Keratinocyte (primary cell): ENCODE measurements at regions not wholly inside any gene's neighbourhood (a gene's known extent, or its start where the extent isn't known, plus 50 kb on each side); places are given as distances from the start of the nearest gene placed in this dataset.

Source experiments
- DNase-seq: peaks from one replicate; pipeline ENCODE4 v3.0.0-alpha.2; 2011; ENCODE audit warnings: low read depth, missing footprints, low spot score
- FAIRE-seq: peaks from 2 replicates; lab custom pipeline; 2011; peaks lifted over from hg19 to GRCh38; lab: Jason Lieb, UNC
- H2AFZ ChIP-seq: 2 replicates; pipeline ENCODE4 v1.6.0; 2012; ENCODE audit warnings: low read length, control low read depth, inconsistent platforms; ENCODE audit not compliant: control insufficient read depth
- H3K27ac ChIP-seq: 2 replicates; pipeline ENCODE4 v1.5.1; 2011; ENCODE audit warnings: low read length; ENCODE audit not compliant: control insufficient read depth, insufficient read depth
- H3K27me3 ChIP-seq: 3 replicates; pipeline ENCODE4 v1.6.0; 2011; ENCODE audit warnings: low read length; ENCODE audit not compliant: control insufficient read depth, insufficient read depth; ENCODE audit errors: extremely low read depth
- H3K36me3 ChIP-seq, 2 experiments: 2 replicates in 1 of 2; 3 replicates in 1 of 2; pipeline ENCODE4 v1.5.1; 2011; ENCODE audit warnings: low read length in 2 of 2, mild to moderate bottlenecking in 1 of 2; ENCODE audit not compliant: control insufficient read depth in 2 of 2, insufficient read depth in 2 of 2; ENCODE audit errors: extremely low read depth in 1 of 2
- H3K4me1 ChIP-seq: 3 replicates; pipeline ENCODE4 v1.5.1; 2011; ENCODE audit warnings: low read length; ENCODE audit not compliant: control insufficient read depth, insufficient read depth; ENCODE audit errors: extremely low read depth
- H3K4me2 ChIP-seq: 3 replicates; pipeline ENCODE4 v1.6.0; 2011; ENCODE audit warnings: low read depth, low read length; ENCODE audit not compliant: control insufficient read depth, insufficient read depth; ENCODE audit errors: extremely low read depth
- H3K4me3 ChIP-seq, 3 experiments: fragments of 200-600 bp in 1 of 3; sonication (generic) in 1 of 3; 2 replicates in 2 of 3; 3 replicates in 1 of 3; pipeline ENCODE4 v1.5.1; 2011 to 2016; ENCODE audit warnings: low read length in 3 of 3, mild to moderate bottlenecking in 3 of 3, control low read depth in 2 of 3, inconsistent platforms in 1 of 3, low read depth in 1 of 3, mixed read lengths in 1 of 3, mixed run types in 1 of 3, moderate library complexity in 1 of 3; ENCODE audit not compliant: control insufficient read depth in 2 of 3, insufficient read depth in 2 of 3; ENCODE audit errors: extremely low read depth in 1 of 3
- H3K79me2 ChIP-seq: 2 replicates; pipeline ENCODE4 v1.6.0; 2012; ENCODE audit warnings: low read length; ENCODE audit not compliant: control insufficient read depth, insufficient read depth
- H3K9ac ChIP-seq: 3 replicates; pipeline ENCODE4 v1.6.0; 2011; ENCODE audit warnings: low read length; ENCODE audit not compliant: control insufficient read depth, insufficient read depth; ENCODE audit errors: extremely low read depth
- H3K9me1 ChIP-seq: 3 replicates; pipeline ENCODE4 v1.6.0; 2011; ENCODE audit warnings: low read length; ENCODE audit not compliant: control insufficient read depth, insufficient read depth; ENCODE audit errors: extremely low read depth
- H3K9me3 ChIP-seq: 2 replicates; pipeline ENCODE4 v1.5.1; 2012; ENCODE audit warnings: low read depth, low read length; ENCODE audit not compliant: control insufficient read depth
- H4K20me1 ChIP-seq: 3 replicates; pipeline ENCODE4 v1.6.0; 2011; ENCODE audit warnings: low read length; ENCODE audit not compliant: control insufficient read depth, insufficient read depth; ENCODE audit errors: extremely low read depth
- CTCF ChIP-seq, 3 experiments: IDR thresholded peaks in 1 of 3; conservative IDR thresholded peaks in 1 of 3; optimal IDR thresholded peaks in 1 of 3; 2 replicates in 2 of 3; 3 replicates in 1 of 3; pipeline versions ENCODE3 to v1.5.1; 2011; ENCODE audit warnings: low read length in 3 of 3, mild to moderate bottlenecking in 3 of 3, moderate library complexity in 2 of 3, control low read depth in 1 of 3, inconsistent platforms in 1 of 3; ENCODE audit not compliant: insufficient read depth in 2 of 3; ENCODE audit errors: extremely low read depth in 1 of 3
- EZH2 ChIP-seq: IDR thresholded peaks from one replicate; pipeline ENCODE4 v1.6.1; 2012; ENCODE audit warnings: inconsistent platforms, mild to moderate bottlenecking, low read length, moderate library complexity
- dilution Hi-C: fragments of 300-500 bp; cut with MboI; formaldehyde crosslinking; loops from one replicate; pipeline ENCODE4 v1.7.0; 2020; ENCODE audit warnings: low sequenced_read_pairs; ENCODE audit not compliant: extremely low pct_ligation_motif_present

DNA sequence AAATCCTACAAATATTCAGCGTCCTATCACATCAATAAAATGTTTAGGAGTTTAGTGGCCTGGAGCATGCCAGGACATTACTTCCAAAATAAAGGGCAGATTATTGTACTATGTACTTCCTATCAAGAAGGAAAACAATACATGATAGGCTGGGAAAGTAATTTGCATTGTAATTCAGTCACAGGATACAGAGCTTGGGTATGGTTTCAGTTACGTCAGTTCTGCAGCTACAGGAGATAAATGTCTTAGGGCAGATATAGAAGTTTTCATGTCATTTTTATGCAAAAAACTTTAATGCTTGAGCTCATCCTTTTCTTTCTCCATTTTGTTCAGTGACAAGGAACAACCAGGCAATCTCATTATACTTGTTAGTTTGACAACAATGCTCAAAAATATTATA is 155.2 kb downstream of the NFKBIZ start:
- Histone ChIP-seq H4K20me1 (no peaks in the 10 kb centered on the region), H3K27me3 (no peaks in the 10 kb centered on the region), H3K4me1 (peaks cover 17% of the 10 kb centered on the region), H3K9ac (no peak overlapping the region), H3K4me3 (no peak overlapping the region), H3K9me1 (no peaks in the 10 kb centered on the region), H3K4me2 (no peak overlapping the region), H2AFZ (no peak overlapping the region), H3K36me3 (no peaks in the 10 kb centered on the region), H3K27ac (no peak overlapping the region), H3K79me2 (no peaks in the 10 kb centered on the region), H3K9me3 (no peaks in the 10 kb centered on the region)
- FAIRE-seq (no peak), DNase-seq (no peak)
- dilution Hi-C loops: no loop called here
- no peak for TF ChIP-seq EZH2
- TF ChIP-seq CTCF (optimal IDR thresholded peaks at IDR 0.05 in 1 of 3, IDR thresholded peaks at IDR 0.05 in 1 of 3, conservative IDR thresholded peaks at IDR 0.05 in 1 of 3; ENCODE audit: extremely low read depth in 1 of 3, insufficient read depth in 2 of 3, low read length in 3 of 3): no peak

DNA sequence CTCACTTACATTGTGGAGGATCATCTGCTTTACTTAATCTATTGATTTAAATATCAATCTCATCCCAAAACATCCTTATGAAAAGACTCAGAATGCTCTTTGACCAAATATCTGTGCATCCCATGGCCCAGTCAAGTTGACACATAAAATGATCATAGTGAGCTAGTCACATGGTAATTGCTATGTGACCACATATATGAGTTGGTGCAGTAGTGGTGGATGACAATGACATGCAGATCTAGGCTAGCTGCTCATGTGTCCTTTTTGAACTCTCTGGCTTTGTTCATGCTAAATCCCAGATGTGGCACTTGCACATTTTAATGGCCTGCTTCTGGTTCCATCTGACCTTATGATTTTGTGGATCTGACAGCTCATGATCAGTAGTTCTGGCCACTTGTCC is 156.2 kb downstream of the NFKBIZ start:
- Histone ChIP-seq H3K36me3 (no peaks in the 10 kb centered on the region), H3K4me2 (no peak overlapping the region), H3K27ac (no peak overlapping the region), H3K4me1 (peaks cover 16% of the 10 kb centered on the region), H3K9me3 (no peaks in the 10 kb centered on the region), H3K4me3 (no peak overlapping the region), H3K9me1 (no peaks in the 10 kb centered on the region), H3K79me2 (no peaks in the 10 kb centered on the region), H3K9ac (no peak overlapping the region), H3K27me3 (no peaks in the 10 kb centered on the region), H2AFZ (no peak overlapping the region), H4K20me1 (no peaks in the 10 kb centered on the region)
- FAIRE-seq (no peak), DNase-seq (no peak)
- no peak for TF ChIP-seq EZH2
- no peak for TF ChIP-seq CTCF (optimal IDR thresholded peaks at IDR 0.05 in 1 of 3, IDR thresholded peaks at IDR 0.05 in 1 of 3, conservative IDR thresholded peaks at IDR 0.05 in 1 of 3; ENCODE audit: extremely low read depth in 1 of 3, insufficient read depth in 2 of 3, low read length in 3 of 3)
- dilution Hi-C loops: no loop called here
